ENCODE measurements at regions not wholly inside any gene's neighbourhood (a gene's known extent, or its start where the extent isn't known, plus 50 kb on each side); places are given as distances from the start of the nearest gene placed in this dataset.

- Histone ChIP-seq H3K4me3 (ENCODE audit: low read length) (no peak overlapping the region), H3K4me1 (ENCODE audit: control insufficient read depth, insufficient read depth, low read length) (no peaks in the 10 kb centered on the region), H3K27me3 (ENCODE audit: control insufficient read depth, insufficient read depth, low read length) (no peaks in the 10 kb centered on the region), H3K36me3 (ENCODE audit: control insufficient read depth, insufficient read depth, low read length) (no peaks in the 10 kb centered on the region), H3K9ac (ENCODE audit: low read length) (no peak overlapping the region), H3K27ac (ENCODE audit: low read depth, low read length) (no peak overlapping the region)
Measured at GRCh38 chr4:185966549-185966948, 102.4 kb upstream of the TLR3 start.

DNA sequence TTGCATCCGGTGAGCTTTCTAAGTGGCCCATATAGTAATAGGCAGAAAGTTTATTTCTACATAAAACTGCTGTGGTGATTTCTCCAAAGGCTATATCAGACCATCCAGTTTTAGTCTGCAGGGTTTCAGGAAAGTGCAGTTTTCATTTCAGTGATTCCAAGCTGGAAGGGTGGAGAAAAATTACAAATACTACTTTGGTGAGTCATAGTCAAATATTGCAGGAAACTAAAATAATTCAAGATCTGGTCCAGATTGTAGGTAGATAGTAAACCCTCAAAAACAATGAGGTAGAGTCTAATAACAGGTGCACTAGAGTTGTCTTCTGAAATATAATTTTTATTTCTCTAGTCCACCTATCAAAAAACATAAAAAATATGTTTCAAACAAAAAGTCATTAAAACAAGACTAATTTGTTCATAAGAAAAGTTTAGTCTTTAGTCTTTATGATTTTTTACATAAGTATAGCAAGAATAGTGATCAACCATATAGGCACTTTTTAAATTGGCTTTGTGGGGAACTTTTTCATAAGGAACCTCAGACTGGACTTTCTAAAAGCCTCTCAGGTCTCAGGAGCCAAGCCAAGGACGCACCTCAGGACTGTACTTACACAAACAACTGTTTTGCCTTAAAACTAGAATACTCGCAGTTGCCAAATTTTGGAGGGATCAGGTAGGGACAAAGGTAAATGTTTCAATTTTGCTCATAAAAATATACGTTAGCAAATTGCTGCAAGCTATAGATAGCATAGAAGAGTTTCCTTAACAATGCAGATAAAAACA is 101.8 kb upstream of the TLR3 start:
- no peak overlapping the region for H3K4me3 ChIP-seq (ENCODE audit: low read length)
- H3K27ac ChIP-seq (ENCODE audit: low read depth, low read length): no peak overlapping the region
- H3K9ac ChIP-seq (ENCODE audit: low read length): no peak overlapping the region
- H3K36me3 ChIP-seq (ENCODE audit: control insufficient read depth, insufficient read depth, low read length): no peaks in the 10 kb centered on the region
- H3K4me1 ChIP-seq (ENCODE audit: control insufficient read depth, insufficient read depth, low read length): no peaks in the 10 kb centered on the region
- no peaks in the 10 kb centered on the region for H3K27me3 ChIP-seq (ENCODE audit: control insufficient read depth, insufficient read depth, low read length)

GRCh38 chr4:185969657-185970056 is 99.3 kb upstream of the TLR3 start:
- Histone ChIP-seq H3K4me3 (ENCODE audit: low read length) (no peak overlapping the region), H3K27me3 (ENCODE audit: control insufficient read depth, insufficient read depth, low read length) (no peaks in the 10 kb centered on the region), H3K4me1 (ENCODE audit: control insufficient read depth, insufficient read depth, low read length) (no peaks in the 10 kb centered on the region)

GRCh38 chr4:185987961-185988627 is 80.9 kb upstream of the TLR3 start:
- Histone ChIP-seq H3K27ac (ENCODE audit: low read depth, low read length) (no peak overlapping the region), H3K9ac (ENCODE audit: low read length) (no peak overlapping the region), H3K27me3 (ENCODE audit: control insufficient read depth, insufficient read depth, low read length) (no peaks in the 10 kb centered on the region), H3K4me1 (ENCODE audit: control insufficient read depth, insufficient read depth, low read length) (no peaks in the 10 kb centered on the region), H3K4me3 (ENCODE audit: low read length) (no peak overlapping the region), H3K36me3 (ENCODE audit: control insufficient read depth, insufficient read depth, low read length) (no peaks in the 10 kb centered on the region)

More at GRCh38 chr4:185969657-185970056, 99.3 kb upstream of the TLR3 start:
- Histone ChIP-seq H3K9ac (ENCODE audit: low read length) (no peak overlapping the region), H3K36me3 (ENCODE audit: control insufficient read depth, insufficient read depth, low read length) (no peaks in the 10 kb centered on the region), H3K27ac (ENCODE audit: low read depth, low read length) (no peak overlapping the region)

- Histone ChIP-seq H3K4me1 (ENCODE audit: control insufficient read depth, insufficient read depth, low read length) (no peaks in the 10 kb centered on the region), H3K36me3 (ENCODE audit: control insufficient read depth, insufficient read depth, low read length) (no peaks in the 10 kb centered on the region), H3K27ac (ENCODE audit: low read depth, low read length) (no peak overlapping the region), H3K9ac (ENCODE audit: low read length) (no peak overlapping the region), H3K27me3 (ENCODE audit: control insufficient read depth, insufficient read depth, low read length) (no peaks in the 10 kb centered on the region), H3K4me3 (ENCODE audit: low read length) (no peak overlapping the region)
Measured at GRCh38 chr4:185991770-185992169, 77.2 kb upstream of the TLR3 start.

- Histone ChIP-seq H3K36me3 (ENCODE audit: control insufficient read depth, insufficient read depth, low read length) (no peaks in the 10 kb centered on the region), H3K9ac (ENCODE audit: low read length) (no peak overlapping the region), H3K4me3 (ENCODE audit: low read length) (no peak overlapping the region), H3K4me1 (ENCODE audit: control insufficient read depth, insufficient read depth, low read length) (no peaks in the 10 kb centered on the region), H3K27ac (ENCODE audit: low read depth, low read length) (no peak overlapping the region), H3K27me3 (ENCODE audit: control insufficient read depth, insufficient read depth, low read length) (no peaks in the 10 kb centered on the region)
Measured at GRCh38 chr4:185992585-185992984, 76.4 kb upstream of the TLR3 start.

- Histone ChIP-seq H3K27ac (ENCODE audit: low read depth, low read length) (no peak overlapping the region), H3K4me3 (ENCODE audit: low read length) (no peak overlapping the region), H3K27me3 (ENCODE audit: control insufficient read depth, insufficient read depth, low read length) (no peaks in the 10 kb centered on the region), H3K4me1 (ENCODE audit: control insufficient read depth, insufficient read depth, low read length) (no peaks in the 10 kb centered on the region), H3K9ac (ENCODE audit: low read length) (no peak overlapping the region), H3K36me3 (ENCODE audit: control insufficient read depth, insufficient read depth, low read length) (no peaks in the 10 kb centered on the region)
Measured at GRCh38 chr4:185993328-185993973, 75.5 kb upstream of the TLR3 start.

- no peaks in the 10 kb centered on the region for H3K27me3 ChIP-seq (ENCODE audit: control insufficient read depth, insufficient read depth, low read length)
- no peak overlapping the region for H3K27ac ChIP-seq (ENCODE audit: low read depth, low read length)
- H3K36me3 ChIP-seq (ENCODE audit: control insufficient read depth, insufficient read depth, low read length): no peaks in the 10 kb centered on the region
- no peak overlapping the region for H3K9ac ChIP-seq (ENCODE audit: low read length)
- no peaks in the 10 kb centered on the region for H3K4me1 ChIP-seq (ENCODE audit: control insufficient read depth, insufficient read depth, low read length)
- no peak overlapping the region for H3K4me3 ChIP-seq (ENCODE audit: low read length)
Measured at GRCh38 chr4:185994750-185995149, 74.2 kb upstream of the TLR3 start.

GRCh38 chr4:185995665-185996064 is 73.3 kb upstream of the TLR3 start:
- no peak overlapping the region for H3K27ac ChIP-seq (ENCODE audit: low read depth, low read length)
- no peaks in the 10 kb centered on the region for H3K36me3 ChIP-seq (ENCODE audit: control insufficient read depth, insufficient read depth, low read length)
- no peaks in the 10 kb centered on the region for H3K27me3 ChIP-seq (ENCODE audit: control insufficient read depth, insufficient read depth, low read length)
- H3K9ac ChIP-seq (ENCODE audit: low read length): no peak overlapping the region
- H3K4me1 ChIP-seq (ENCODE audit: control insufficient read depth, insufficient read depth, low read length): no peaks in the 10 kb centered on the region
- H3K4me3 ChIP-seq (ENCODE audit: low read length): no peak overlapping the region

DNA sequence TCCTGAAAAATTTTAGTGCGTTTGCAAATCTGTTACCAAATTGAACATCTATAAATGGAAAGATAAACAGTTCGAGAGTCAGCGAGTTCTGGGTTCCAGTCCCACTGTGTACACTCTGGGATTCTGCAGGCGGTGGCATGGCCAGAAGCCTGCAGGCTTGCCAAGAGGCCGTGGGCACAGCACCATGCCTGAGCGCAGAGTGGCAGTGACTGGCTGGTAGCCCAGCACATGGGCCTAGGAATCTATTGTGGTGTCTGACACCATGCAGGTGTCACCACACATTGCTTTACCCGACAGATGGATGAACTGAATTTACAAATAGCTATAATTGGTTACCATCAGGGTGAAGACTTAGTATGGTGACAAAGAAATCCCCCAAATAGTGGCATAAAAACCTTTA is 71.7 kb upstream of the TLR3 start:
- H3K9ac ChIP-seq (ENCODE audit: low read length): no peak overlapping the region
- H3K4me1 ChIP-seq (ENCODE audit: control insufficient read depth, insufficient read depth, low read length): no peaks in the 10 kb centered on the region

GRCh38 chr4:185998791-185999190 is 70.2 kb upstream of the TLR3 start:
- Histone ChIP-seq H3K36me3 (ENCODE audit: control insufficient read depth, insufficient read depth, low read length) (no peaks in the 10 kb centered on the region), H3K9ac (ENCODE audit: low read length) (no peak overlapping the region), H3K4me1 (ENCODE audit: control insufficient read depth, insufficient read depth, low read length) (no peaks in the 10 kb centered on the region), H3K27ac (ENCODE audit: low read depth, low read length) (no peak overlapping the region), H3K27me3 (ENCODE audit: control insufficient read depth, insufficient read depth, low read length) (no peaks in the 10 kb centered on the region), H3K4me3 (ENCODE audit: low read length) (no peak overlapping the region)

More for the DNA sequence above, 71.7 kb upstream of the TLR3 start:
- Histone ChIP-seq H3K36me3 (ENCODE audit: control insufficient read depth, insufficient read depth, low read length) (no peaks in the 10 kb centered on the region), H3K27me3 (ENCODE audit: control insufficient read depth, insufficient read depth, low read length) (no peaks in the 10 kb centered on the region), H3K4me3 (ENCODE audit: low read length) (no peak overlapping the region), H3K27ac (ENCODE audit: low read depth, low read length) (no peak overlapping the region)

- Histone ChIP-seq H3K27me3 (ENCODE audit: control insufficient read depth, insufficient read depth, low read length) (no peaks in the 10 kb centered on the region), H3K9ac (ENCODE audit: low read length) (no peak overlapping the region), H3K36me3 (ENCODE audit: control insufficient read depth, insufficient read depth, low read length) (no peaks in the 10 kb centered on the region), H3K27ac (ENCODE audit: low read depth, low read length) (no peak overlapping the region), H3K4me3 (ENCODE audit: low read length) (no peak overlapping the region), H3K4me1 (ENCODE audit: control insufficient read depth, insufficient read depth, low read length) (no peaks in the 10 kb centered on the region)
Measured at GRCh38 chr4:185999207-185999606, 69.7 kb upstream of the TLR3 start.
